C1 segment of cervical spinal cord (tissue), 14 donors: ENCODE measurements at regions not wholly inside any gene's neighbourhood (a gene's known extent, or its start where the extent isn't known, plus 50 kb on each side); places are given as distances from the start of the nearest gene placed in this dataset.

Experiments
- DNase-seq, 14 donors: peaks; one replicate each; lab custom pipeline; 2025; lab: John Stamatoyannopoulos, UW

DNA sequence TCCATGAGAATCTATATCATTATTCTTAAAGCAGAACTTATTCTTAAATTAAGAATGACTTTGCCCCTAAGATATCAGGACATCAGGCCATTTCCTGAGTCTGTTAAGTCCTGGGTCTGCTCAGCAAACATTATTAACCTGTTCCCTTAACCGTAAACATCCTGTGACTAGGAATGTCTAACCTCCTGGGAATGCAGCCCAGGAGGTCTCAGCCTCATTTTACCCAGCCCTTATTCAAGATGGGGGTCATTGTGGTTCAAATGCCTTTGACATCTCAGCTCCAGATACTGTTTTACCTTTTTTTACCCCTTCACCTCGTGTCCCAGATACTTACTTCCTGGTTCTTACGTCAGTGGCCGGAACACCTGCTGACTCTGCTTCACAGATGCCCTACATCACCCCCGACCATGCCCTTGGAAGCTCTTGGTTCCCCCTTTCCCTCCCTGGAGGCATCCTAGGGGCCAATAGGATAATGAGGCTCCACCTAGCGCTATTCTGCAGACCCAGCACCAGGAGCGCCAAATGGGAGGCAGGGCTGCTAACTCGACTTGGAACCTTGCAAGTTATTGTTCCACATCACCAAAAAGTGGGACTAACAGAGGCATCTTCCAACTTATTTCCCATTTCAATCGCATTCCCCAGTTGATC, 182.5 kb downstream of the MED10 start:
- DNase-seq: no peak

GRCh38 chr5:6194906-6195612, 183.3 kb downstream of the MED10 start:
- no peak for DNase-seq

DNA sequence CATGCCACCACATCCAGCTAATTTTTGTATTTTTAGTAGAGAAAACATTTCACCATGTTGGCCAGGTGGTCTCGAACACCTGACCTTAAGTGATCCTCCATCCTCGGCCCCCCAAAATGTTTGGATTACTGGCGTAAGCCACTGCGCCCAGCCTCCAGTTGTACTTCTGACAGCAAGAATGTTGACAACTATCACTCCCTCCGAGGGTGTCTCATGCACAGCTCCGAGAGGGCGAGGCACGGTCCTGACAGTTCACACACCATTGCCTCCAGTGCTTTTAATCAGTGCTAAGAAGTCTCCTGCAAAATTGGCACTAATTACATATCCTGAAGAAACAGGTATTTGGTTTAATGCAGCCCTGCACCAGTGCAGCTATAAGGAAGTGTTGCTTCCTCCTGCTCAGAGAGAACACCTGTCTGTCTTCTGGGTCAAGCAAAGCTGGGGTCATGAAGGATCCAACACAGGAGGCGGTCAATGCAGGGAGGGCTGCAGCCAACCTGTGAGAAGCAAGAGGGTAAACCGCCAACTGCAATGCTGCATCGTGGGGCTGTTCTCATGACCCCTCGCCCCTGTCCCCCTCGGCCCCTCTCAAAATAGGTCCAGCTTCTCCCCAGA, 184.0 kb downstream of the MED10 start:
- DNase-seq: no peak

DNA sequence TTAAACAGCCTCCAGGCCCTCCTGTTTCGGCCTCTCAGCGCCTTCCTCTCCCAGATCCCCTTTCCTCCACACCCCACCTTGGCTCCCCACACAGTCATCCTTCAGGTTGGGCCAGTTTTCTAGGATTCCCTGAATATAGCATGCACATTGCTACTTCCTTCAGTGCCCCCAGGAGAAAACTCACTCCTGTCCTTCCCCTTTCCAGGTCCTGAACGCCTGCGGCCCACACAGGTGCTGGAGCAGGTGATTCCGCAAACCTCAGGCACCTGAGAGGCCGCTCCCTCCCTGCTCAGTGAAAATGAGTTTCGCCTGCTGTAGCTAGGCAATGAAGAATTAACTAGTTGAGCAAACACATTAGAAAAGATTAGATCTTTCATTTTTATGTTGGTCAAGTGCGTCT, 185.0 kb downstream of the MED10 start:
- DNase-seq: no peak

GRCh38 chr5:6190838-6191237, 187.5 kb downstream of the MED10 start:
- DNase-seq: no peak

- no peak for DNase-seq
Measured at GRCh38 chr5:6188976-6189375, 189.4 kb downstream of the MED10 start.

GRCh38 chr5:6188344-6188743, 190.0 kb downstream of the MED10 start:
- DNase-seq: no peak

DNA sequence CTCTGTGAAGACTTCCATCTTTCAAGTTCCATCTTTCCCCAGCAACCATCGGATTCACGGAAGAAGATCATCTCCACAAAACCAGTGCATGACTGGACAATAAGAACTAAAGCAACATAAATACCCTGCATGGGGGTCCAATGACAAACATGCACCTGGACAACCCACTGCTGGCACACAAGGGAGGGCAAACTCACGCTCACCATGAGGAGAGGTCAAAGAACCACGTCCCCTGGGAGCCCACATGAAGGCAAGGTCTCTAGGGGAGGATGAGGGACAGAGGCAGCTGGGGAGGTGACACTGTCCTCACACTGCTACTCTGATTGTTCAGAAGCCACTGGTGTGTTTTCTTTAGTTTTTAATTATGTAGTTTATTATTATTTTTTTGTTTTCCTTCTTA, 190.8 kb downstream of the MED10 start:
- no peak for DNase-seq

DNA sequence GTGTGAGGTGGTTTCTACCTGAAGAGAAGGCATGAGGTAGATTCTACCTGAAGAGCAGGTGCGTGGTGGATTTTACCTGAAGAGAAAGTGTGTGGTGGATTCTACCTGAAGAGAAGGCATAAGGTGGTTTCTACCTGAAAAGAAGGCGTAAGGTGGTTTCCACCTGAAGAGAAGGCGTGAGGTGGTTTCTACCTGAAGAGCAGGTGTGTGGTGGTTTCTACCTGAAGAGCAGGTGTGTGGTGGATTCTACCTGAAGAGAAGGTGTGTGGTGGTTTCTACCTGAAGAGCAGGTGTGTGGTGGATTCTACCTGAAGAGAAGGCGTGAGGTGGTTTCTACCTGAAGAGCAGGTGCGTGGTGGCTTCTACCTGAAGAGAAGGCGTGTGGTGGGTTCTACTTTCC, 192.8 kb downstream of the MED10 start:
- no peak for DNase-seq

GRCh38 chr5:6184481-6184880, 193.9 kb downstream of the MED10 start:
- no peak for DNase-seq

GRCh38 chr5:6183391-6184390, 194.7 kb downstream of the MED10 start:
- DNase-seq: no peak

GRCh38 chr5:6182271-6182815, 196.0 kb downstream of the MED10 start:
- DNase-seq: no peak

GRCh38 chr5:6181871-6182270, 196.5 kb downstream of the MED10 start:
- DNase-seq: no peak

GRCh38 chr5:6181147-6181729, 197.1 kb downstream of the MED10 start:
- no peak for DNase-seq

DNA sequence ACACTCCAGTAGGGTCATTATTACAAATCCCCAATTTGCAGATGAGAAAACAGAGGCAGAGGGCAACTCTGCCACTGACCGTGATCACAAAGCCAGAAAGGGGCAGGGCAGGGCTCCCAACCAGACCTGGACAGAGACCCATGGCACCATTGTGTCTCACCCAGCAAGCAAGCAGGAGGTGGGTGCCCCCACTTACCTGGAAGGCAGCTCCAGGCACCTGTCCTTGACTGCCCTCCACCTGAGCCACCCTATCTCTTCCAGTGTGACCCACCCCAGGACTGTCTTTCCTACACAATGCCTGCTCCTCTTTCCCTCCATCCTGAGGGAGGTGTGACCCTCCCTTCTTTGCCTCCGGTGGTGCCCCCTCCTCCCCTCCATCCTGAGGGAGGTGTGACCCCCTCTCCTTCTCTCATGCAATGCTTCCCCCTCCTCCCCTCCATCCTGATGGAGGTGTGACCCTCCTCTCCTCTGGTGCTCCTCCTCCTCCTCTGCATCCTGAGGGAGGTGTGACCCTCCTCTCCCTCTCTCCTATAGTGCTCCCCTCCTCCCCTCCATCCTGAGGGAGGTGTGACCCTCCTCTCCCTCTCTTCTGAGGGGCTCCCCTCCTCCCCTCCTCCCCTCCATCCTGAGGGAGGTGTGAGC, 198.0 kb downstream of the MED10 start:
- no peak for DNase-seq

DNA sequence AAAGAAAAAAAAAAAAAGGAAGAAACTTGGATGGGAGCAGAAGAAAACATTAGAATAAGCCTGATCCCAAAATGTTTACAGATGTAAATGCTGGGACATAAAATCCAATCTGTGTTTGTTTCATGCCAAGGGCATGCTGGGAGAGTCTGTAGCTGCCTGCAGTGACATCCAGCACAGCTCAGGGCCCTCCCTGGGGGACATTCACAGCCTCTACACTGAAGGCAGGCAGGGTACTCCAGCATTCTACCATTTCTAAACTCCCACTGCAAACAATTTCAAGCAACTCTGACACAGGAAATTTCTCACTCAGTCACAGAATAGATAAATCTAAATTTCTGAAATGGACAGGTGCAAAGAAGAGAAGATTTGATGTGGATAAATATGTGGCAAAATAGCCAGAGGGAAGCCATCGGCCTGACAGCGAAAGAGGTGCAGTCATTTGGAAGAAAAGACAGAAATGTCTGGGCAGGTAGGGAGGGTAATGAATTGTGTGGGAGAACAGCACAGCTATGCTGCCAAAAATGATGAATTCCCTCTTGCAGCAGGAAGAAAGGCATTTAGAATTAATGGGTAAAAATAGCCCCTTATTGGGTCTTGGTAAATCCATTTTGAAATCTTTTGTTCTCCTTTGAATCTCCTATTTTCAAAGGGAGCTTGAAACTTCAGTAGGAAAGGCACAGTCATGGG, 199.4 kb downstream of the MED10 start:
- no peak for DNase-seq

- DNase-seq: no peak
Measured at GRCh38 chr5:6177926-6178325, 200.4 kb downstream of the MED10 start.

DNA sequence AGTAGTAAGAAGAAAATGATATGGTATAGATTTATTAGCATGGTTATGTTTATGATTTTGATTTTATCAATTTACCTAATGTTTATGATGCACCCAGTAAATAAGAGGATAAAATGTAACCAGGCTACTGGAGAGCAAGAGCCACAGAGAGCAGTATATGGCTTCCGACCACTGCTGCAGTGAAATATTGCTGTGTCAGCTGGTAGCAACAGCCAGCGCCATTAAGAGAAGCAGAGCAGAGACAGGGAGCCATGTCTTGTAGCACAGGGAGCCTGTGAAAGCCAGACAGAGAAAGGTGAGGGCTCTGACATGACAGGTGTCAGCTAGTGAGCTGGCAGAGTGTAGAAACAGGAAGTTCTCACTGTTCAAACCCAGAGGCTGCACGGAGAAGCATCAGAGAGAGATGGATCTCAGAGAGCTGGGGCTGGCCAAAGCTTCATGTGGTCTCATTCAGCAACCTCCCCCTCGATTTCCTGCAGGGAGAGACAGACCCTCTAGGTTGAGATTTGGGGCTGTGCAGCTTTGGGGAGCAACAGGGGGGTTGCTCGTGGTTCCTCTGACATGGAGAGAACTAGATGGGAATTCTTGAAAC, 202.1 kb downstream of the MED10 start:
- DNase-seq: peak in 1 of 14 donors; percentile 40

GRCh38 chr5:6175172-6175854, 203.0 kb downstream of the MED10 start:
- DNase-seq: peak in 1 of 14 donors; percentile 71
